ENCODE measurements at regions not wholly inside any gene's neighbourhood (a gene's known extent, or its start where the extent isn't known, plus 50 kb on each side); places are given as distances from the start of the nearest gene placed in this dataset.

DNA sequence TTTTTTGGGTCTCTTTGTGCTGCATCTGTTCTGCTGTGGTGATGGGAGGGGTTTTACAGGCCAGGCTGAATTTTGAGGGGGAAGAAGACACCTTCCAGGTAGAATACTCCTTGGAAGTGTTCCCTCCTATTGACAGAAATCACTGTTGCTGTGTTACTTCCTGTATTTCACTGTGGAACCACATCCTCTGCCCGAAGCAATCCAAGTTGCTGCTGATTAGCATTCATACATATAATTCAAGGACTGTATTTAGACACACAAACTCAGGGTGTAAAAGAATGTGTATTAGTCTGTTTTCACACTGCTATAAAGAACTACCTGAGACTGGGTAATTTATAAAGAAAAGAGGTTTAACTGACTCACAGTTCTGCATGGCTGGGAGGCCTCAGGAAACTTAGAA, 50.6 kb upstream of the TMEM244 start:
- DNase-seq (ENCODE audit: low spot score) = no peak
